GM21723 (cell line): ENCODE measurements at regions not wholly inside any gene's neighbourhood (a gene's known extent, or its start where the extent isn't known, plus 50 kb on each side); places are given as distances from the start of the nearest gene placed in this dataset.

Experiments
- ATAC-seq: cut with Tn5 transposase; IDR thresholded peaks from one replicate; pipeline ENCODE4 v1.9.1; 2021; ENCODE audit warnings: mild to moderate bottlenecking, moderate library complexity; ENCODE audit not compliant: unreplicated experiment

DNA sequence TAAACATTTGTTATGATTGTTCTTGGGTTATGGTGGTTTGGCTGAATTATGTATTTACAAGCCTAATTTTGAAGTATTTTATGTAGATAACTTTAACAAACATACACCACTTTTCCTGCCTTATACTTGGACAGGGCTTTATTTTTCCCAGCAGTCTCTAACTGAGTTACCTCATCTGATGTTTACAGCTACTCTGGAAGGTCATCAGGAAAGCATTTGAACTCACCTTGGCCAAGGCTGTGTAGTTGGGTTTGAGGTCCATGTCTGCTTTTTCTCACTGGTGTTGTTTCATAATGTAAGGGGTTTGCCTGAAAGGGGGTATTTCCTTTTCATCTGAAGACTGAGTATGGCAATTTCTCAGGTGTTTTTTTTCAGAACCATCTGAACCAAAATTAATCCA lies 193.5 kb downstream of the RWDD3 start:
- no peak for ATAC-seq

DNA sequence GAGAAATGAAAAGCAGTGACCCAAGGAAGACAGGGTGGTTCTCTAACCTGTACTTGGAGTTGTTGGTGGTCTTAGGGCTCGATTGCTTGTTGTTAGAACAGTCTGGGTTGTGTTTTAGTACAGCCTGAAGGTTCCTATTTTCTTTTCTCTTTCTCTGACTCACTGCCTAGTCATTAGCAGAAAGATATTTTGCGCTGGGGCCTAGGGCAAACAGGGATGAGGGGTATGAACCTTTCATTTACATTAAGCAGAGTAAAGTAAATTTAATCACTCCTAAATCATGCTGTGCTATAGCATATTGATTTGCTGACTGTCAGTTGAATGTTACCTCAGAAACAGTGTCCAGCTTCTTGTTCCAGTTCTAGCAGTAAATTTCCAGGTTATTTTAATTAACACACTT lies 197.2 kb downstream of the RWDD3 start:
- no peak for ATAC-seq

DNA sequence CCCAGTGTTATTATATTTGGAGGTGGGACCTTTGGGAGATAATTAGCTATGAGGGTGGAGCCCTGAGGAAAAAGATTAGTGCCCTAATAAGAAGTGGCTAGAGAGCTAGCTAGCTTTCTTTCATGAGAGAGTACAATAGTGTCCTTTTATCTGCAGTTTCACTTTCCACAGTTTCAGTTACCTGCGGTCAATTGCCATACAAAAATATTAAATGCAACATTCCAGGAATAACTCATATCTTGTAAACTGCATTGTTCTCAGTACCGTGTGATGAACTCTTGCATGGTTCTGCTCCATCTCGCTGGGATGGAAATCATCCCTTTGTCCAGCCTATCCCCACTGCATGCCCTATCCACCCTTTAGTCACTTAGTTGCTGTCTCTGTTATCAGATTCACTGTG lies 201.6 kb downstream of the RWDD3 start:
- ATAC-seq: no peak

DNA sequence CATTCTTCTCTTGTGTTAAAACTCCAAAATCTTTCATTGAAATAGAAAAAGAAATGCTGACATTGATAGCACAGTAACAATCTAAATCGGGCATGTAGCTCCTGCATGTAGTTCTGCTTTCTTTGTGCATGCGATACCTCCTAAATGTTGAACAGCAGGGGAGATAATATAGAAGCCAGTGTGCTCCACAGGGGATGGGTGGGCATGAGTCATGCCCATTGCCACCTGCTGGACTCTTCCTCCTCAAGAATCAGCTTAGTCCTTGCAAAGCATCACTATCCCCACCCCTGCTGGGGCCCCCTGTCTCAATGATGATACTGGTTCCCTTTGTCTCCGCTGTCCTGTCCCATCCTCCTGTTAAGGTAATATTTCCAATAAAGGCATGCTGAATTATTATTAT lies 203.0 kb downstream of the RWDD3 start:
- no peak for ATAC-seq

DNA sequence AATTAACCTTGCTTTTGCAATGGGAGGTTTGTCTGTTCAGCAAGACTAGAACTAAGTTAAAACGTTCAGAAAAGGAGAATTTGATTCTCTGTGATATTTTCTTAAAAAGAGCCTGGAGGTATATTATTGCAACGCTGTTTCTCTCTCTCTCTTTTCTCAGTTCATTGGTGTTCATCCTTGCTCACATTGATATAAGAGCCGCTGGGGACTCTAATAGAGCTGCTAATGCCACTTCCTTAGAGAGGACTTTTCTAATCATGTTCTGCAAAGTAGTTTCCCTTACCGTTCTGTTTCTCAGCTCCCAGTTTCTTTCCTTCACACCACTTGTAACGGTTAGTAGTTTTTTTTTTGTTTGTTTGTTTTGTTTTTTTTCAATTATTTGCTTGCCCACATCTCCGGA lies 203.8 kb downstream of the RWDD3 start:
- ATAC-seq: no peak

DNA sequence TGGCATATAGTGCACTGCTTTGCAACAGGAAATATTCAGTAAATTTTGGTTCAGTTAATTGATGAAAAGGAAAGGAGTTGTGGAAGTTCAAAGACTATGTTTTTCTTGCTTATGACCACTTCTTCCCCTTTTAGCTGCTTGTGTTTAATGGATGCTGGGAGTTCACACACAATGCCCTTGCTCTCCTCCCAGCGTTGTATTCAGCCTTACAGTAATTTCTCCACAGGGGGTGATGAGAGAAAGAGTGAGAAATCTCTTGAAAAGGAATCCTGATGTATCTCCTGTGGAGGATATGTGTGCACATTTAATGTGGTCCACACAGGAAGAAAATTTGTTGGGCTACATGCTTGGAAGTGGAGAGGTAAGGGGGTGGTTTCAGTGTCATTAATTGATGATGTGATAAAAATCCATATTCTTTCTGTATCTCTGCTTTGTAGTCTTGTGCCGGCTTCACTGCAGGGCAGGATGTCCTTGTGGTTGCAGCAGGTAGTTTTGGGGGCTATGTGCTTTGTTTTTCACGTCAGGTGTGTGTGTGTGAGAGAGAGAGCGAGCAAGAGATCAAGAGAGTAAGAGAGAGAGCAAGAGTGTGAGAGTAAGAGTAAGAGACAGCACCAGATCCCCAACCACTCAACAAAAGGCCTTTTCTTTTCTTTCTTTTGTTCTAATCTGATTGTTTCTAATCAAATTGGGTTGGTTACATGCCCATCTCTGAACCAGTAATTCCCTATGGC lies 204.4 kb downstream of the RWDD3 start:
- ATAC-seq: no peak

DNA sequence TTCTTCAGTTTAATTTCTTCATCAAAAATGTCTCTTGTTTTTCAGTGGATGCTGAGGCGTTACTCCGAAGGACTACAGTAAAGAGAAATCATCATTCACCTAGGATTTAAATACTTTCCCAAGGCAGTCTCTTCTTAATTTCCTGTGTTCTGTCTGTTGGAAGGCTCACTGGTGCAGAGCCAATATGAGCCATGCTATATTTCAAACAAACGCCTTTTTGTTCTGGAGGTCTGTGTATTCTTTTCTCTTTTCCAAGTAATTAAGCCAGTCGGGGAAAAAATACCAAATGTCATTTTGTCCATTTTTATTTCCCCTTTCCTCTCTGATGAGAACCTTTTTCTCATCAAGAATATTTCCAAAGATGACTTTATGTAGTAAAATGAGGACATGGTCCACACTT lies 206.5 kb downstream of the RWDD3 start:
- ATAC-seq: no peak

DNA sequence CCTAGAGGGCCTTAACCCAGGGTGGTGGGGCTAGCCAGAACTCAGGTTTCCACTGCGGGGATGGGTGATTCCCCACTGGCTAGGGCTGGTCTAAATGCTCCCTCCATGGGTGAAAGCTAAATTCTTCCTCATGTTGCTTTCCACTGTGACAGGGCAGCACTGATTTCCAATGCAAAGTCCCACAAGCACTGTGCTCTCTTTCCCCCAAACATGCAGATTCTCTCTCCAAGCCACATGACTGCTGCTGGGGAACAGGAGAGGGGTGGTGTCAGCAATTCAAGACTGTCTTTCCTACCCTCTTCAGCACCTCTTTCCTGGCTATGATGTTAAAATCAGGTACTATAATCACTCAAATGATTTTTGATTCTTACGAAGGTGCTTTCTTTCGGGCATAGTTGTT lies 215.5 kb downstream of the RWDD3 start:
- ATAC-seq: no peak

DNA sequence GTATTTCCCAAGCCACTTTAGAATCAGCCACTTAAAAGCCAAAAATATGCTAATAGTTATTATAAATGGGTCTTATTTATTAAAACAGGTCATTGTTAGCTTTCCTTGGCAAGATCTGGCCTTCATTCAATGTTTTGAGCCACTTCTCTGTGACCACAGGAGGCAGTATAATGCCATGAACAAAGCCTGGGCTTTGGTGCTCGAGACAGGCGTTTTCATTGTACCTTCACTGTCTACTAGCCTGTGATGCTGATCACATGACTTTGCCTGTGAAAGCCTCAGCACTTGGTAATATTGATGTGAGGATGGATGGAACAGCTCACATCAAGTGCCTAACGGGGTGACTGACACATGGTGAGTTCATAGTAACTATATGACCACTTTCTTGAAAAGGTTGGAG lies 217.0 kb downstream of the RWDD3 start:
- ATAC-seq: no peak

DNA sequence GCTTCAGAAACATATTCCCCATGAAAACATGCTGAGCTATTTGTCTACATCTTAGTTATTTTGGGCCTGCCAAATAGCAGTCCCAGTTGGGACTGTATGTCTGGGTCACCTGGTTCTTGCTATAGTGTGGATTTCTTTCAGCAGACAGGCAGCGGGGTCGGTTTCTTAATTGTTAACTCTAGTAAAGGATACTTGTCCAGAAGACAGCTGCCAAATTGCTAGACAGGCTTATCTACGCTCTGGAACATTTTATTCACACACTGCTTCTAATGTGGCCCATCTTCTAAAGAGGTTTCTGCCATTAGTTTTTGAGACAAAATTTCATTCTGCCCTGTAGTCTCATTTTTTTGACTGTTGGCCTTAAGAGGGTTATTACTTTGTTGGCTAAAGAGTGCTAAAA lies 217.9 kb downstream of the RWDD3 start:
- no peak for ATAC-seq

DNA sequence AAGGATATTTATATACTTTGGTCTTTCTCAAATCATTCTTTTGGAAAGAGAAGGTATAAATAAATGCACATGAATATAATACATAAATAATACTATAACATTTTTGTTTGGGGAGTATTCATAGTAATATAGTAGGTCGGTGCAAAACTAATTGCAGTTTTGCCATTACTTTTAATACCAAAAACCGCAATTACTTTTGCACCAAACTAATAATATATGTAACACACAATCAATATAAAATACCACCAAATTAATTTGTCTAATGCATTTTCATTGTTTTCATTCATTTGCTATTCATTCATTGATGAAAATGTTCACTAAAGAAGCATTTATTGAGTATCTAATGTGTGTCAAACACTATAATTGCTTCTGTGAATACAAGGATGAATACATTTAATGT lies 219.0 kb downstream of the RWDD3 start:
- ATAC-seq: no peak

DNA sequence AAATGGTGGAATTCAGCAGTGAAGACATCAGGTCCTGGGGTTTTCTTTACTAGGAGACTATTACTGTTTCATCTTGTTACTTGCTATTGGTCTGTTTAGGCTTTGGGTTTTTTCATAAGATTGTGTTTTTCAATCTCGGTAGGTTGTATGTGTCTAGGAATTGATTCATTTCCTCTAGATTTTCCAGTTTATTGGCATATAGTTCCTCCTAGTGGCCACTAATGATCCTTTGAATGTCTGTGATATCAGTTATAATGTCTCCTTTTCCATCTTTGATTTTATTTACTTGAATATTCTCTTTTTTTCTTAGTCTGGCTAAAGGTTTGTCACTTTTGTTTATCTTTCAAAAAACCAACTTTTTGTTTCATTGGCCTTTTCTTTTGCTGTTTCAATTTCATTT lies 233.0 kb downstream of the RWDD3 start:
- ATAC-seq: no peak

DNA sequence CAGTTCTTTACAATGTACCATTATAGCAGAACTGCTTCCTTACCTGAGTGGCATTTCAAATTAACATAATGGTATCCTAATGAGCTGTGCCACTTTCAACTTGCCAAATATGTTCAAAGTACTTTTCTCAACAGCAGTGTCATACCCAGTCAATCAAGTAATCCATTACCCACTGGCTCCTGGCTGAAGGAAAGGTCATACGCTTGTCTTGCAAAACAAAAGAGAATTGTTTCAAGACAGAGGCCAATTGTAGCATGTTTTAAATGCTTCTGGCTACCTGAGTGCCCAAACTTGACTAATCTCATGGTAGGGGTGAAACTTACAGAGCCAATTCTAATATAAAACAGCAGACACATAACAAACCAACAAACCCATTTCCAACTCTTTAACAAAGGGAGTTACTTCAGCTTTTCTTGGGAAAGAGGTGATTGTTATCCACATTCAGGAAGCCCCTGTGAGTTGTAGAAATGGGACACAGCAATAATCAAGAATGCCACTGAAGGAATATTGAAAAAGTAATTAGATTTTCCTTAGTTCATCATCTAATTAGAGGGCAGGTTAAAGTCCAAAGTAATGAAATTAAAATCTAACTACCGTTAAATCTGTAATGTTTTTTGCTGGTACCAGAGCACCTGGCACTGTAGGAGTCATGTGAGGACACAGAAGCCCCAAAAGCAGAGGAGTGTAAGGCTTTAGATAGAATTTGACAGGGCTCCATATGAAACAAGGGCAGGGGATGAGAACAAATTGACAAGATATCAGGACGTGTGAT lies 241.9 kb downstream of the RWDD3 start:
- no peak for ATAC-seq

DNA sequence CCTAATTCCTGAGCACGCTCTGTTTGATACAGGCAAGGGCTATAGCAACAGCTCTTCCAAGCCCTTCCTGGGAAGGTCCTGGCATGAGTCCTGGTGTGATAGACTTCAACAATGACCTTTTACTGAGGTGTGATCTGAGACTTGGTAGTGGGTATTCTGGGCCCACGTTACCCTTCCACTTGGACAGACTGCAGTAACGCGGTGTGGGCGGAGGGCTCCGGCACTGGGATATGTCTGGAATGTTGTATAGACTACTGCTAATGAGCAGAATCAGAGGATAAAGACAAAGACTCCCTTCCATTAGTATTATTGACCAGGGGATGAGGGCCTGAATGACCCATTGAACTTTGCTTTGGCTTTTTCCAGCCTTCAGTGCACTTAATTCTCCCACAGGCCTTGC lies 262.3 kb downstream of the RWDD3 start:
- no peak for ATAC-seq

DNA sequence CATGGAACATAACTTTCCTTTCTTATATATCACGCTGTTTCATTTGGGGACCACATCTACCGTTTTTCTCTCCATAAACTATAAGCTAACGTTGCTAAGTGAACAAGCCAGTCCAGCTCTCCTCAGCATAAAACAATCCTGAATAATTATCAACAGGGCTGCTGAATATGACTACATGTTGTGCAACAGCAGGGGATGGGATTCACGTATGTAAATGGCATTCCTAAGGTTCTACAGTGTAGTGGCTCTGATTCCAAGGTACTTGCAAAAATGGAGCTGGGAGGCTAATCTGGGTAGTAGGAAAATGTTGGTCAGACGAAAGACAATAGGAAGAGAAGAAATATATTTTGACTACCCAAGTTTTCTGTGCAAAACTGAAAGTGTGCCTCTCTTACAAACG lies 262.8 kb downstream of the RWDD3 start:
- no peak for ATAC-seq

DNA sequence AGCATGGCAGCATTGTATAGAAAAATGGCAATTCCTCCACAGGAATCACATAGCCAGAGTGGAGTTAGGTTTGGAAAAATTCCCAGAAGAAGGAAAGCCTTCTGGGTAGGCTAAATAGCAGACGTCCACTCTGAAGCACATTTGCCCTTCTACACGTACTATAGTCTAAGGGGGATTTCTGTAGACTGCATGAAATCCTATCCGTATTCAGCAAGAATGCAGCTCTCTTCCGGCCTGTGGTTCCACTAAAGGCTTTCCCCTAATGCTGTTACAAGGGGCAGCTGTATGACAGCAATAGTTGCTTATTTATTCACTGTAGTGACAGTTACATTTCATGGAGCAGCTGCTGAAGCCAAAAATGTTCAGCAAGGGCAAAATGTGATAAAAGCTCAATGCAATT lies 263.6 kb downstream of the RWDD3 start:
- no peak for ATAC-seq

DNA sequence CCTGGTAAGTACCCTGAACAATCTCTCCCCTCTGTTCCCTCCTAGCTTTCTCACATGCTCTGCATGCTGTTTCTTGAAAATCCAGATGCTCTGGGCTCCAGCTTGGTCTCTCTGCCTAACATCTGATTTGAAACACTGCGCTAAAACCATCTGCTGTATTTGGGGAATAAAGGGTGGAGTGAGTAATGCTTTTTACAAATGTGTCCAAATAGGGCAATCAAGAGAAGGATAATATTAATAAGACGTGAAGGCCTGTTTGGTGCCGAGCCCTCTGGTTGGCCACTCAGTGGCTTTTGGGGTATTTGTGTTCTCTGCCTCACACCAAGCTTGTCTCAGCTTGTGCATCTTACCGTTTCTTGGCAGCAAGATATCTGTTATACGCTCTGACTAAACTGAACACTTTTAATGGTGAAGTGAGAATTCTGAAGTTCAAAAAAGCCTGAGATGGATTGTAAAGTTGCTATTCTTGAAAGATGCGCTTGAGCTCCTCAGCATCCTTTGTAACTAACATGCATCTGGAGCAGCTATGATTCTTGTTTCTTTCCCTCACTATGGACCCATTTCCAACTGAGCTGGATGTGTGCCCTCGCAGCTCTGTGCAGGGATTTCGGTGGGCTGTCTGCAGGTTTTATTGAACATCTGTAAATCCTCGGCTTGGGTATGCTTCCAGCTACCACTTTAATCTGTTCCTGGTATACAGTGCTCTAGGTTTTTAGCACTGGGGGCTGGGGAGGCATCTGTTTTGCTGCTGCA lies 269.4 kb downstream of the RWDD3 start:
- no peak for ATAC-seq

DNA sequence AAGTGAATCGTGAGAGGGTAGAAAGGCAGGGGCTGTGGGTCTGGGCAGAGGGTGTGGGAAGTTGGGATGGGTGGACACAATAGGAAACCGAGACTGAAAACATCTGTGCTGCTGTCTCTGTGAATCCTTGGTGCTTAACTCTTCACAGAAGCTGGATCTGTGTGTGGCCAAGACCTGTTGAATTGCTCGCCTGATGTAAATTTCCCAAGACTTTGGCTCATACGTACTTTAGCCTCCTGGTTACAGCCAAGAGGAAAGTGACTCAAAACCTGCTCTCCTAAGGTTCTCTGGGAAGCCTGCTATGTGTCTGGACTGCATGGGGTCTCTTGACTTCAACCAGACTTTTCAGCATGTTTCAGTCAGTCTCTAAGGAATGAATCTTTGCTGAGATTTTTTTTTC lies 270.3 kb downstream of the RWDD3 start:
- ATAC-seq: no peak

DNA sequence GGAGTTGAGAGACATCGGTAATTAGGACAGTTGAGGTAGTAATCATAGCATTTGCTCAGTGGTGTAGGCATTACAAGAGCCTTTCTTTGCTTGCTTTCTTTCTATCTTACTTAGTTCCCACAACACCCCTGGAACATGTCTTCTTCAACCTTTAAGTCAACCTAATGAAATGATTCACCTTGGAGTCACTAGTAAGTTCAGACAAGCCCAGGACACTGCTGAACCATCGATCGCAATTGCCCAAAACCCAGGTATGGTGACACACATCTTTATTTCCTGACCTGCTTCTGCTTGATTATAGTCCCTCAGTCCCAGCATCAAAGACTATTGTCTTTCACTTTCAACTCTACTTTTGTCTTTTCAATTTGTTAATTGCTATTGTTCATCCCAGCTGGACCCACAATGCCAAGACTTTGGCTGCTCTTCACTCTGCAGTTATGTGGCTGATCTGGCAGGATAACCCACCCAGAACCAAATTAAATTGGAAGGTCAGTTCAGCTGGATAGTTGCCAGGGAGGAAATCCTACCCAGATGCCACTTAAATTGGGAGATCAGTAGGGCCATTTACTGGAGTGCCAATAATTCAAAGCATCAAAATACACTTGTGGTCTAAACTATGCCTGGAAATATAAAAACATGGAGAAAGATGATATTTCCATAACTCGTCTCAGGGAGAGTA lies 272.9 kb downstream of the RWDD3 start:
- no peak for ATAC-seq

DNA sequence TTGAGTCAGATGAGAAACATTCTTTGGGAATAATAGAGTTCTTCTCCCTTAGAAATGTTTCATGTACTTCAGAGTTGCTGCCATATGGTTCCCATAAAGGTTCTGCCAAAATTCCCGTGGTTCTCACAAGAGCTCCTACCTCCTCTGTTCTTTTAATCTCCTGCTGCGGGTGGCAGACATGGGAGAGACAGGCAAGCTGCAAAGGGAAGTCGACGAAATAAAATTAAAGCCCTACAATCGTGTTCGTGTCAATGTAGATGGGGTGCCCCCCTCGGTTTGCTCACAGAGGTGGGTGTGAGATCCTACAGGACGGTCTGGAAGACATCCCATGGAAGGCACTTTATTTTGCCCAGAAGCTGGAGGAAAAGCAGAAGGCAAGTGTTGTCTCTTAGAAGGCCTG lies 276.0 kb downstream of the RWDD3 start:
- no peak for ATAC-seq

DNA sequence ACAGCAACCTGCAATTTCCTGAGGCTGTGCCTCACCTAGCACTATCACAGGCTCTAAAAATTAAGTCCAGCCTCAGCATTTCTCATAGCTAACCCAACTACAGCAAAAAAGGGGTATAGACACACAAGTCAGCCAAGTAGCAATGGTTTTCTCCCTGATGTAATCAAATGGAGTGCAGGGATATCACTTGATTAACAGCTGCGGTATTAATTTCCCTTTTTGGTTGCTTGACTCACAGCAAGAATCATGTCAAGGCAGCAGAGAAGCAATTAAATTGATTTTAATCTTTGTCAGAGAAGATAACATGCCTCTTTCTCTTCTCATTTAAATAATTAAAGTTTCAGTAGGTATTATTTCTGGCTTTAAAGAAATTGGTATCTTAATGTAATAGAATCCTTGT lies 278.9 kb downstream of the RWDD3 start:
- ATAC-seq: no peak
